Epithelial cell of proximal tubule (primary cell): ENCODE measurements at regions not wholly inside any gene's neighbourhood (a gene's known extent, or its start where the extent isn't known, plus 50 kb on each side); places are given as distances from the start of the nearest gene placed in this dataset.

Experiments
- DNase-seq: peaks from one replicate; pipeline ENCODE4 v3.0.0-alpha.2; 2011; ENCODE audit warnings: low read depth
- H3K4me3 ChIP-seq: 2 replicates; pipeline ENCODE4 v1.5.1; 2011; ENCODE audit warnings: low read depth, mild to moderate bottlenecking, low read length
- CTCF ChIP-seq: conservative IDR thresholded peaks from 2 replicates; pipeline ENCODE4 v1.5.1; 2012; ENCODE audit warnings: low read depth, mild to moderate bottlenecking, low read length

- peak; percentile 59 for DNase-seq
- no peak for TF ChIP-seq CTCF
- H3K4me3 ChIP-seq = no peak overlapping the region
These were observed 219.6 kb downstream of the LTN1 start for GRCh38 chr21:28773036-28773435.

GRCh38 chr21:28771790-28772501, 220.7 kb downstream of the LTN1 start:
- DNase-seq = peak; percentile 67
- no peak overlapping the region for H3K4me3 ChIP-seq

GRCh38 chr21:28770867-28771661, 221.6 kb downstream of the LTN1 start:
- DNase-seq = no peak
- peak; percentile 30 for TF ChIP-seq CTCF
- no peak overlapping the region for H3K4me3 ChIP-seq

More at GRCh38 chr21:28771790-28772501, 220.7 kb downstream of the LTN1 start:
- no peak for TF ChIP-seq CTCF

- no peak for TF ChIP-seq CTCF
- no peak overlapping the region for H3K4me3 ChIP-seq
- DNase-seq = no peak
These were observed 223.0 kb downstream of the LTN1 start for GRCh38 chr21:28769683-28770082.

- no peak overlapping the region for H3K4me3 ChIP-seq
- TF ChIP-seq CTCF = no peak
- DNase-seq = no peak
These were observed 223.9 kb downstream of the LTN1 start for GRCh38 chr21:28768753-28769152.

GRCh38 chr21:28767523-28767922, 225.2 kb downstream of the LTN1 start:
- no peak for DNase-seq
- no peak for TF ChIP-seq CTCF
- H3K4me3 ChIP-seq = no peak overlapping the region
